ENCODE measurements at regions not wholly inside any gene's neighbourhood (a gene's known extent, or its start where the extent isn't known, plus 50 kb on each side); places are given as distances from the start of the nearest gene placed in this dataset.

- Mint-ChIP-seq H3K27ac (ENCODE audit: low read depth, unreplicated experiment) (no peak overlapping the region), H3K4me1 (ENCODE audit: insufficient read depth, unreplicated experiment) (no peaks in the 10 kb centered on the region), H3K4me3 (ENCODE audit: unreplicated experiment) (no peak overlapping the region), H3K27me3 (ENCODE audit: insufficient read depth, unreplicated experiment) (peaks cover 12% of the 10 kb centered on the region), H3K36me3 (ENCODE audit: insufficient read depth, unreplicated experiment) (no peaks in the 10 kb centered on the region), H3K9me3 (ENCODE audit: unreplicated experiment) (no peaks in the 10 kb centered on the region)
- no TSS peak for BruUV-seq (replicated peaks)
- ChIA-PET CTCF (no interaction called here), POLR2A (no interaction called here)
- TF ChIP-seq CTCF (IDR thresholded peaks at IDR 0.05; ENCODE audit: unreplicated experiment): no peak
- DNase-seq (ENCODE audit: unreplicated experiment): no peak
- intact Hi-C loops (cut with micrococcal nuclease): no loop called here
Observed at GRCh38 chr6:95420792-95421191, 156.5 kb upstream of the MANEA start.

GRCh38 chr6:95423331-95423730 lies 154.0 kb upstream of the MANEA start:
- H3K4me3 Mint-ChIP-seq (ENCODE audit: unreplicated experiment): no peak overlapping the region
- CTCF ChIA-PET: interaction anchor here (0.7 to 0.8 kb wide), 2 partner anchors 92 to 203 kb away, joined by 3 read pairs; no protein-coding TSS in a partner anchor

GRCh38 chr6:95431637-95432228 lies 145.6 kb upstream of the MANEA start:
- peak; percentile 59 for TF ChIP-seq CTCF (IDR thresholded peaks at IDR 0.05; ENCODE audit: unreplicated experiment)
- H3K36me3 Mint-ChIP-seq (ENCODE audit: insufficient read depth, unreplicated experiment): no peaks in the 10 kb centered on the region
- DNase-seq (ENCODE audit: unreplicated experiment): peak; percentile 45
- peaks cover 22% of the 10 kb centered on the region for H3K27me3 Mint-ChIP-seq (ENCODE audit: insufficient read depth, unreplicated experiment)
- no peak overlapping the region for H3K4me3 Mint-ChIP-seq (ENCODE audit: unreplicated experiment)
- intact Hi-C loops (cut with micrococcal nuclease): loop anchor here (1.0 to 5.0 kb wide), 5 partner anchors 389 to 1041 kb away; no protein-coding TSS in a partner anchor
- POLR2A ChIA-PET: no interaction called here
- H3K27ac Mint-ChIP-seq (ENCODE audit: low read depth, unreplicated experiment): no peak overlapping the region
- BruUV-seq (replicated peaks): no TSS peak
- no peaks in the 10 kb centered on the region for H3K4me1 Mint-ChIP-seq (ENCODE audit: insufficient read depth, unreplicated experiment)
- CTCF ChIA-PET: no interaction called here
- H3K9me3 Mint-ChIP-seq (ENCODE audit: unreplicated experiment): no peaks in the 10 kb centered on the region

More at GRCh38 chr6:95423331-95423730, 154.0 kb upstream of the MANEA start:
- no peak for DNase-seq (ENCODE audit: unreplicated experiment)
- Mint-ChIP-seq H3K27me3 (ENCODE audit: insufficient read depth, unreplicated experiment) (no peaks in the 10 kb centered on the region), H3K27ac (ENCODE audit: low read depth, unreplicated experiment) (no peak overlapping the region), H3K4me1 (ENCODE audit: insufficient read depth, unreplicated experiment) (no peaks in the 10 kb centered on the region), H3K36me3 (ENCODE audit: insufficient read depth, unreplicated experiment) (no peaks in the 10 kb centered on the region), H3K9me3 (ENCODE audit: unreplicated experiment) (no peaks in the 10 kb centered on the region)
- POLR2A ChIA-PET: no interaction called here
- no TSS peak for BruUV-seq (replicated peaks)
- no peak for TF ChIP-seq CTCF (IDR thresholded peaks at IDR 0.05; ENCODE audit: unreplicated experiment)
- intact Hi-C loops (cut with micrococcal nuclease): no loop called here

- Mint-ChIP-seq H3K27ac (ENCODE audit: low read depth, unreplicated experiment) (no peak overlapping the region), H3K27me3 (ENCODE audit: insufficient read depth, unreplicated experiment) (peaks cover 53% of the 10 kb centered on the region), H3K4me3 (ENCODE audit: unreplicated experiment) (no peak overlapping the region), H3K4me1 (ENCODE audit: insufficient read depth, unreplicated experiment) (no peaks in the 10 kb centered on the region), H3K36me3 (ENCODE audit: insufficient read depth, unreplicated experiment) (no peaks in the 10 kb centered on the region), H3K9me3 (ENCODE audit: unreplicated experiment) (no peaks in the 10 kb centered on the region)
- intact Hi-C loops (cut with micrococcal nuclease): no loop called here
- no peak for TF ChIP-seq CTCF (IDR thresholded peaks at IDR 0.05; ENCODE audit: unreplicated experiment)
- POLR2A ChIA-PET: no interaction called here
- CTCF ChIA-PET: no interaction called here
- no TSS peak for BruUV-seq (replicated peaks)
- no peak for DNase-seq (ENCODE audit: unreplicated experiment)
Observed at GRCh38 chr6:95439741-95440140, 137.6 kb upstream of the MANEA start.
